ENCODE measurements at regions not wholly inside any gene's neighbourhood (a gene's known extent, or its start where the extent isn't known, plus 50 kb on each side); places are given as distances from the start of the nearest gene placed in this dataset.

DNA sequence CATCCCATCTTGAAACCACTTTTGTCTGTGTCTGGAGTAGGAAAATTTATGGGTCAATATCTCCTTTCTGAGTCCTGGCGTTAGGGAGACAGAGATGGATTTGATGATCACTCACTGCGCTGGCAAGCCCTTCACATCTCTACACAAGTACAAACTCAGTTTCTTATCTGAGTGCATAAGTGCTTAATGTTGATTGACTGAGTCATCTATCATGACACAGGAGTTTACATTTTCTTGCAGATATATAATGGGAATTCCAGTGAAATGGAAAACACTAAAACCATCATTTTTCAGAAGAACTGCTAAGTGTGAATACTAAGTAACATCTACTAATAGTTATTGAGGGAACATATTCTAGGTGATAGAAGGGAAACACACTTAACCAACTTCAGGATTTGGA, 763.9 kb upstream of the COBL start:
- Histone ChIP-seq H3K4me3 (ENCODE audit: low read depth, low read length) (no peak overlapping the region), H3K27me3 (no peaks in the 10 kb centered on the region), H3K4me1 (no peaks in the 10 kb centered on the region), H3K9me3 (no peaks in the 10 kb centered on the region), H3K36me3 (no peaks in the 10 kb centered on the region)
- TF ChIP-seq, protein P1, sequence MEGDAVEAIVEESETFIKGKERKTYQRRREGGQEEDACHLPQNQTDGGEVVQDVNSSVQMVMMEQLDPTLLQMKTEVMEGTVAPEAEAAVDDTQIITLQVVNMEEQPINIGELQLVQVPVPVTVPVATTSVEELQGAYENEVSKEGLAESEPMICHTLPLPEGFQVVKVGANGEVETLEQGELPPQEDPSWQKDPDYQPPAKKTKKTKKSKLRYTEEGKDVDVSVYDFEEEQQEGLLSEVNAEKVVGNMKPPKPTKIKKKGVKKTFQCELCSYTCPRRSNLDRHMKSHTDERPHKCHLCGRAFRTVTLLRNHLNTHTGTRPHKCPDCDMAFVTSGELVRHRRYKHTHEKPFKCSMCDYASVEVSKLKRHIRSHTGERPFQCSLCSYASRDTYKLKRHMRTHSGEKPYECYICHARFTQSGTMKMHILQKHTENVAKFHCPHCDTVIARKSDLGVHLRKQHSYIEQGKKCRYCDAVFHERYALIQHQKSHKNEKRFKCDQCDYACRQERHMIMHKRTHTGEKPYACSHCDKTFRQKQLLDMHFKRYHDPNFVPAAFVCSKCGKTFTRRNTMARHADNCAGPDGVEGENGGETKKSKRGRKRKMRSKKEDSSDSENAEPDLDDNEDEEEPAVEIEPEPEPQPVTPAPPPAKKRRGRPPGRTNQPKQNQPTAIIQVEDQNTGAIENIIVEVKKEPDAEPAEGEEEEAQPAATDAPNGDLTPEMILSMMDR (IDR thresholded peaks at IDR 0.05; ENCODE audit: low read depth, low read length) = no peak
- DNase-seq = no peak

- Histone ChIP-seq H3K9me3 (no peaks in the 10 kb centered on the region), H3K4me3 (ENCODE audit: low read depth, low read length) (no peak overlapping the region)
- DNase-seq = no peak
Measured at GRCh38 chr7:52079726-52080125, 763.1 kb upstream of the COBL start.

DNA sequence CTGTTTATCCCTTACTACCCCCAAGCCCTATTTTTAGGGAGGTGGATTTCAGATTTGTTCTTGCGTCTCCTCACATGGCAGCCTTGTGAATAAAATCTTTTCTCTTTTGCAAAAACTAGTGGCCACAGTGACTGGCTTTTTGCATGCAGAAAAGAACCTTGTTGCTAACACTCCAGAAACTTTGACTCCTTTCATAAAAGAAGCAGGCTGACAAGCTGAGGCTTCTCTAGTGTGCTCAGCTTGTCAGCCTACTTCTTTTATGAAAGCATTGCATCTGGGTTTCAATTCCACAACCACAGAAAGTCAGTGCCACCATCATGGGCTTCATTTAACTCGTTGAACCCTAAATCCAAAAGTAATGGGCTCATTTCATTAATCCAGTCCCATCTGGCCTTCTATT, 761.0 kb upstream of the COBL start:
- no peaks in the 10 kb centered on the region for H3K4me1 ChIP-seq
- H3K27me3 ChIP-seq = no peaks in the 10 kb centered on the region
- H3K36me3 ChIP-seq = no peaks in the 10 kb centered on the region
- TF ChIP-seq, protein P1 (IDR thresholded peaks at IDR 0.05; ENCODE audit: low read depth, low read length) = no peak
- no peak overlapping the region for H3K4me3 ChIP-seq (ENCODE audit: low read depth, low read length)
- no peaks in the 10 kb centered on the region for H3K9me3 ChIP-seq
- DNase-seq = no peak

More at GRCh38 chr7:52079726-52080125, 763.1 kb upstream of the COBL start:
- TF ChIP-seq, protein P1 (IDR thresholded peaks at IDR 0.05; ENCODE audit: low read depth, low read length) = no peak
- Histone ChIP-seq H3K27me3 (no peaks in the 10 kb centered on the region), H3K4me1 (no peaks in the 10 kb centered on the region), H3K36me3 (no peaks in the 10 kb centered on the region)

DNA sequence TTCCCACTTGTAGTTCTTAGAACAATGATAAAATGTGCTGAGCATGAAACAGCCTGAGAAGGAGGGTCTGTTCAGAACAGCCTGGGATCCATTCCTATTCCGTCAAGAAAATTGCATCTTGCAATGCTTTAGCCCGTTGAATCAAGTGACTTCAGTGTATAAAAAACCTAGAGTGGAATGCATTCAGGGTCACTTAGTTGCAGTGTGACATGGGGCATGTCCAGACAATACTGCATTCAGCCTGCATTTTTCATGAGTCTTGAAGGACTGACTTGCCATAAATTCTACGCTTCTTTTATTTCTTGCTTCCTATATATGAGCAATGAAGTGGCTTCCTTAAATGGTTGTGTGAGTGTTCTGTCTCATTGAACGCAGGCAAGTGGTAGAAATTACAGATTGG, 758.3 kb upstream of the COBL start:
- TF ChIP-seq, protein P1 (IDR thresholded peaks at IDR 0.05; ENCODE audit: low read depth, low read length) = no peak
- Histone ChIP-seq H3K27me3 (no peaks in the 10 kb centered on the region), H3K9me3 (no peaks in the 10 kb centered on the region), H3K36me3 (no peaks in the 10 kb centered on the region), H3K4me1 (no peaks in the 10 kb centered on the region), H3K4me3 (ENCODE audit: low read depth, low read length) (no peak overlapping the region)
- DNase-seq = no peak

GRCh38 chr7:52074071-52074470, 757.5 kb upstream of the COBL start:
- no peaks in the 10 kb centered on the region for H3K36me3 ChIP-seq
- no peak overlapping the region for H3K4me3 ChIP-seq (ENCODE audit: low read depth, low read length)
- no peak for DNase-seq
- no peaks in the 10 kb centered on the region for H3K9me3 ChIP-seq
- no peaks in the 10 kb centered on the region for H3K4me1 ChIP-seq
- H3K27me3 ChIP-seq = no peaks in the 10 kb centered on the region
- TF ChIP-seq, protein P1 (IDR thresholded peaks at IDR 0.05; ENCODE audit: low read depth, low read length) = no peak

GRCh38 chr7:52071744-52072143, 755.1 kb upstream of the COBL start:
- Histone ChIP-seq H3K27me3 (no peaks in the 10 kb centered on the region), H3K4me3 (ENCODE audit: low read depth, low read length) (no peak overlapping the region), H3K36me3 (no peaks in the 10 kb centered on the region), H3K9me3 (no peaks in the 10 kb centered on the region), H3K4me1 (no peaks in the 10 kb centered on the region)
- TF ChIP-seq, protein P1 (IDR thresholded peaks at IDR 0.05; ENCODE audit: low read depth, low read length) = no peak
- no peak for DNase-seq

Data from BE2C (cell line).